ENCODE measurements at regions not wholly inside any gene's neighbourhood (a gene's known extent, or its start where the extent isn't known, plus 50 kb on each side); places are given as distances from the start of the nearest gene placed in this dataset.
"Not testable (repeated sequence)": the region's sequence is repeated elsewhere in the genome, so short reads cannot be mapped to it uniquely, and the experiment has no call there.

DNA sequence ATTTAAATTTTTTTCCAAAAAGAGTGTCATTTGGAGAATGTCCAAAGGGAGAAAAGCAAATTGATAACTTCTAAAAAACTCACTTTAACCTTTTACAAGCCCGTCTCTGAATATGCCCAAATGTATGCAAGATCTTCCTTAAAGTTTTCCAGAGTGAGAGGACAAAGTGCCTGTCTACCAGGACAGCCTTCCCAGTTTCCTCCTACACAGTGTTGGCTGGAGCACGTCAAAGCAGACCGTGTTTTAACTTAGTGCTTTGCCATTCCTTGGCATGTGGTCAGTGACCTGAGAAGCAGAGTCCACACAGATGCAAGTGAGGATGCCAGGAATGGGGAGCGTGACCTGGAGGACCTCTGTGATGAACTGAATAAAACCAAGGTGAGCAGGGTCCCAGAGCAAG is 245.7 kb downstream of the FAM43A start:
- DNase-seq: no peak

DNA sequence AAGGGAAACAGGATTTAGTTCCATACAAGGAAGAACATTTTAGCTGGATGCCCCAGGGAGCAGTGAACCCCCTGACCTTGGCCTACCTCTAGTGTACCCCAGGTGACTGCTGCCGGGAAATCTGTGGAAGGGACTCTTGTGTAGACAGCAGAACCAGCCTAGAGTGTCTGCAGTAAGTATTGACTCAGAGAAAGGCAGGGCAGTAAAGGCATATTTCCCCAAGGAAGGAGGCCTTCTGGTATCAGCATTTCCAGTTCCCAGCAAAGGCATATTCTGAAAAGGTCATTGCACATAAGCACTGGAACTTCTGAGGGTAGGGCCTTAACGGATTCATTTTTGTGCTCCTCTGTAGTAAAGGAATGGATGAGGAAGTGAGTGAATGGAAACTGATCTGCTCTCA is 246.2 kb downstream of the FAM43A start:
- no peak for DNase-seq

DNA sequence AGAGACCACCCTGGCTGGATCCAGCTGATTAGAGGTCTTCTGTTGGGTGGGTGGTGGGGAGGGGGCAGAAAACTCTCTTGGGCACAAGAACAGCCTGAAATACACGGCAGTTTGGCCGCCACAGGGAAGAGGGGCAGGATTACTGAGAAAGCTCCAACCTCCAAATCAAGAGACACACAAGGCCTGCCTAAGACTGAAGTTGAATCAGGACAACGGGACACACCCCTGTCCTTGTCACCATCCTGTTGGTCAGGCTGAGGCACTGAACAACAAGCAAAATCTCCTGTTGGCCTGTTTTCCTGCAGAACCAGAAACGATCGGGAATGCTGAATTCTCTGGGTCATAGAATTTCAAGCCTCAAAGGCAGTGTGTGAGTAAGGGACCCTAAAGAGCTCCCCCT is 247.8 kb downstream of the FAM43A start:
- no peak for DNase-seq

DNA sequence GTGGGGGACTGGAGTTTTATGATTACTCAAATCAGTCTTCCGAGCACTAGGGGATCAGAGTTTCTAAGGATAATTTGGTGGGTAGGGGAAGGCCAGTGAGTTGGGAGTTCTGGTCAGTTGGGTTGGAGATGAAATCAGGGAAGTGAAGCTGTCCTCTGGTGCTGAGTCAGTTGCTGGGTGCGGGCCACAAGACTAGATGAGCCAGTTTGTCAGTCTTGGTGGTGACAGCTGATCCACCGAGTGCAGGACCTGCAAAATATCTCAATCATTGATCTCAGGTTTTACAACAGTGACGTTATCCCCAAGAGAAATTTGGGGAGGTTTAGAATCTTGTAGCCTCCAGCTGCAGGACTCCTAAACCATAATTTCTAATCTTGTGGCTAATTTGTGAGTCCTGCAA is 249.4 kb downstream of the FAM43A start:
- peak; percentile 44 for DNase-seq

DNA sequence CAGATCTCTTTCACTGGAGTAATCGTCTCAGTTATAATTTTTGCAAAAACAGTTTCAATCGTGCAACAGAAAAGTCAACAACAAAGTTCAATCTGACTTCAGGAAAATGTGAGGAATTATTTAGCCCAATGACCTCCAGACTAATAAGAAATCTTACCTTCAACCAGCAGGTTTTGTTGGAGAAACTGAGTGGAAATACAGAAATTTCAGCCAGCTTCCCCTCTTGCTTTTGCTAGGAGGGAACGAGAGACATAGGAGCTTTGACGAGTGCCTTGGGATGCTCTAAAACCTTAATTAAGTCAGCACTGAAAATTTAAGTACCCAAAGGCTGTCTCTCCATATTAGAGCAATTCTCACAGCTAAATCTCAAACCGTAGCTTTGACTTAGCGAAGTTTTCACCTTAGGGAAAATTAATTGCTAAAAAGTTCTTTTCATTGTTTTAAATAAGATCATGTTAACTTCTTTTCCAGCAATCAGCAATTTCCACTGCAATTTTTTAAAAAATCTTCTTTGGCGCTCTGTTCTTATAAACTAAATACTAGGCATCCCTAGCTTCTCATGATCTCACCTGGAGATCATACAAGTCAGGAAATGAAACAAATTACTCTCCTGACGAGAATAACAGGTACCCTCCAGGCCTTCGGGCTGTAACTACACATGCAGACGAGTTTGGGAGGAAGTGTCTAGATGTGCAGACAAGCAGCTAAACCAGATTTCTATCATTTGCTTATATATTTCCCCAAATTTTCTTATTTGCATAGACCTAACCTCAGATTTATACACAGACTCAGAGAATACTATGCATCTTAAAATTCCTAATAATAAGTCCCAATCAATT is 250.2 kb downstream of the FAM43A start:
- peak; percentile 25 for DNase-seq

DNA sequence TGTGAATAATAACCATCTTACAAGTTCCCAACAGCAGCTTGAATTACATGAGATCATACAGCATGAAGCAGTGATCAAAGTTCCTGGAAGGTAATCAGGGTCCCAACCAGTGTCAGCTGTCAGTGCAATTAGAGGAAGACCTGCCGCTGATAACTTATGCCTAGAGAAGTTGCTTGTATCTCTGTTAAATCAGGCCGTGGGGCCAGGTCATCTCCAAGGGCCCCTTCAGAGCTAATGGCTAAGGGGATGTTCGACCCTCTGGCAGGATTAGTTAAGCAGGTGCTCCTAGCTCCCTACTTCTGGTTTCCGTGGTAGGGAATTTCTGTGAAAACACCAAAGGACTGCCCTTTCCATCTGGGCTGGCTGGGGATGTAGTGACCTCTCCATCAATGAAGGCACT is 251.0 kb downstream of the FAM43A start:
- DNase-seq: no peak

DNA sequence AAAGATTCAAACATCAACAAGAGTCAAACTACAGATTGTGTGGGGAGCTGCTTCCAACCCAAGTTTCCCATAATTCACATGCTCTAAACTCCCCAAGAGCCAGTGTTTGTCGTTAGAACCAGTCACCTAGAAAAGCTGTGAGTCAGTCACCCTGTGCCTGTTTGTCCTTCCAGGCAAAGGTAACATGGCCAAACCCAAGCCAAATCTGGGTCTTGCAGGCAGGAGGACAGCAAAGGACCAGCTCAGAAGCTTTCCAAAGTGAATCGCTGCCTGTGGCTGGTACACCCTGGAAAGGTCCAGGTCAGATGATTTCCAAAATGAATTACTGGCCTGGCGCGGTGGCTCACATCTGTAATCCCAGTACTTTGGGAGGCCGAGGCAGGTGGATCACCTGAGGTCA is 251.5 kb downstream of the FAM43A start:
- no peak for DNase-seq

DNA sequence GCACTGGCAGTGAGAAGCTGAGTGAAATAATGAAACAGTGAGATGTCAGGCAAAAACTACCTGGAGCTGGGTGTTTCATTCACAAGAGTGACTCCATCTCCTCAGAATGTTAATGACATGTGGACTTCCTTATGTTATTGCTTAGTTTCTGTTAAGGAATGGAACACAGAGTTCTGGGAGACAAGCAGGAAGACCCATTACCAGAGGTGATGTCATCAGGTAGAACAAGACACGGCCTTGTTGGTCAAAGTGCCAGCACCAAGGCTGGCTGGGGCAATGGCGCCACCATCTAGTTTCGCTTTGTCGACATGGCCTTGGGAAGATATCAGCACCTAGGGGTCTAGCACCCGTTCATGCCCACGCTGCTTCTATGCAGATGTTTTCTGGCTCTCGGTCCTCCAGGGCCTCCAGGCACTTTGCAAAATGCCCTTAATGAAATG is 252.2 kb downstream of the FAM43A start:
- DNase-seq: no peak

DNA sequence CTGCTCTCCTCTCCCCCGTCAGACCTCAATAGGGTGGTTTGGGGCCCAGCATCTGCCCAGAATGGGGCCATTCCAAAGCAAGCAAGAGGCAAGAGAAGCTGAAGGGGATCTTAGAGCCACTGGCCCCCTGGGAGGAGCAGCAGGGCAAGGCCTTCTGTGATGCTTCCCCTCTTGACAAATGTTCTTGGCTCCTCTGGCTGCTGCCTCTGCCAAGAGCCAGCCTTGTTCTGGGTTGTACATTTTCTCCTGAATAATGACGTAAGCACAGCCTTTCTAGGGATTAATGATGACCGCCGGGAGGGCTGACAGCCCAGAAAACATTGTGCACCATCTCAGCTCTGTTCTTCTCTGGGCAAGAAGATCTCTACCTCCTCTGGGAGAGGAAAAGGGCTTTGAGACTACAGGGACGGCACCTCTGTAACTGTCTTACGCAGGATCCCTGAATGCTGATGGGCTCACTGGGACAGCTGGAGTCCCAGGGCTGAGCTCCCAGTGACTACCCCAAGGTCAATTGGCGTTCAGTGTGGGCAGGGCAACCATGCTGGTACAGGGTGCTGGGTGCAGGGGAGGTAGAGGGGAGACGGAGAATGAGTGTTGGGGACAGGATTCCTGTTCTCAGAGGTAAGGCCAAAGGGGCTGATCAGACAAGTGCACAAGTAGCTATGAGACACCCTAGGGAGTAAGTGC is 253.3 kb downstream of the FAM43A start:
- DNase-seq: peak; percentile 67

DNA sequence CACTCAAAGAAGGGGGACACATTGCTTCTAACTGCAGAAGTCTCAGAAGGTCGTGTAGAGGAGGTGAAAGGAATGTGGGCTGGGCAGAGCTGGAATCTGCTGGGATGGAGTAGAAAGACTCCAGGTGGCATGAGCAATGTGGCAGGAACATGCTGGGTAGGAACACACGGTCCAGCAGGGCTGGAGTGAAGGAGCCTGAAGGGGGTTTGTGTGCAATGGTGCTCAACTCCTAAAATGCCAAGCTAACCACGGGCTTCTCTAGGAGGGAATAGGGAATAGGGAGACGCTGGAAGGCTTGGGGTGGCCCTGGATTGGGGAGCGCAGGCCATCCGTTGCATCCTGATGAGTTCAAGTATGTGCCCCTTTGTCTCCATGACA is 253.8 kb downstream of the FAM43A start:
- DNase-seq: no peak

DNA sequence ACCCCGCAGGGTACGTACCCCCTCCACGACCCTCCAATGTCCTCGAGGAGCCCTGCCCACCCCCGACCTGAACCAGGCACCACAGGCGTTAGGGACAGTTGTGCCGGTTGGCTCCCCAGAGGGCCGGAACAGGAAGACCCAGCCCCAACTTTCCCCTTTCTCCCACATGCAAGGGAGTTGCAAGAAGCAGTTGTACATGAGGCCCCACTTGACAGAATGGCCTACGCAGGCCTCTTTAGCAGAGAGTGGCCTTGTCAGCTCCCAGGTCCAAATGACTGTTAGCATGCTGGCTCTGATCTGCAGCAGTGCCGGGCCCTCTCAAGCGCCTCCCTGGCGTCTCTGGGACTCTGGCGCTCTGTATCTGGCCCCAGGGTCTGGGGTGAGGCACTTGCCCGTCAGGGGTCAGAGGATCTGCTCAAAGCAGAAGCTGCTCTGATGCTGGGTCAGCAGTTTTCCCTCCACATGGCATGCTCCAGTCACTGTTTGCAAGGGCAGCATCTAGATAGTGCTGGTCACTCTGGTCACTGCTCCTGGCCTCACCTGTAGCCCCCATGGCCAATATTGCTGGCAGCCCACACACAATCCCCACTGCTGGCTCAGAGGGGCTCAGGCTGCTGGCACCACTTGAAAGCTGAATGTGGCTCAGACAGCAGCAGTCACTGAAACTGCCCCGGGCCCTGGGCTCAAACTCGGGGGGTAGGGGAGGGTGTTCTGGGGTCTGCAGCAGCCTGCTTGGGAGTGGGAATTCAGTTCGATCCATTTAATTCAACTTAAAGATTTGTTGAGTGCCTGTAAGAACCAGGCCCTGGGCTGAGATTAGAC is 254.5 kb downstream of the FAM43A start:
- no peak for DNase-seq

DNA sequence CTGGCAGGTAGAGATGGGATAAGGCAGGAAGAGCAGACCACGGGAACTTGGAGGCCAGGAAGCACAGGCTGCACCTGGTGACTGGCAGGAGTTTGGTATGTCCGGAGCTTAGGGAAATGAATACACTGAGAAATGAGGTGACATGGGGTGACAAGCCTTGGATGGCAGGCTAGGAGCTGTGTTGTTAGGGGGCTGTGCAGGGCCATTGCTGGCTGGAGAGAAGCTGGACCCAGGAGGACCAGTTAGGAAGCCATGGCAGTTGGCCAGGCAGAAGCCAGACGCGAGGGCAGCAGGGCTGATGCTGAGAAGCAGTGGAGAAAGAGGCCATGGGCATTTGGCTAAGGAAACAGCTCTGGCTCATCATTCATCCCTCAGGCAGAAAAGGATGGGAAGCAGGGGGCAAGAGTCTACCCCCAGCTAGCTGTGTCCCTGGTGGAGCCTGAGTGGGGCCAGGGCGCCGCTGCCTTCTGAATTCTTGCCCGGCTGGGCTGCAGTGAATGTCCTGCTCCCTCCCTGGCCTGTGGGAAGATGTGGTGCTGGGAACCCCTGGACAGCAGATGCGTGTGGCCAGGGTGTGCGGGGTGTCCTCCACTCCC is 255.8 kb downstream of the FAM43A start:
- DNase-seq: no peak

DNA sequence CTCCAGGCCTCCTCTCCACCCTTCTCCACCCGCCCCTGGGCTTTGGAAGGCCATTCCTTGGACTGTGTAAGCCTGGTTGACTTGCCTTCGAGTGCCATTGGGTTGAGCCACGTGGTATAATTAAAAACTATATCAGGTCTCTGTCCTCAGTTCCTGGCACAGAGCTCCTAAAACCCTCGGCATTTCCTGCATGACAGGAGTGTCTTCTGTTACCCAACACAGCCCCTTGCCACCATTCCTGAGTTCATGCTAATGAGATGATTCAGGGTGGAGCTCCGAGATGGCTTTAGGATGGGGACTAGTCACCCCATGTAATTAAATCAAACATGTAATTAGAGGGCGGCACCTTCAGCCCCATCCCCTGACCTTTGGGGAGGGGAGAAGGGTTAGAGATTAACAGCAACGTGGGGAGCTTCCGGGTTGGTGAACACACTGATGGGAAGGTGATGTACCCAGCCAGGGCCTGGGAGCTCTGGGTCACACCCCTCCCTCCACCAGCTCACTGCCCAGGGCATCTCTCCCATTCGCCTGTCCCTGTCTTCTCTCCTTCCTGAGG is 256.4 kb downstream of the FAM43A start:
- no peak for DNase-seq

DNA sequence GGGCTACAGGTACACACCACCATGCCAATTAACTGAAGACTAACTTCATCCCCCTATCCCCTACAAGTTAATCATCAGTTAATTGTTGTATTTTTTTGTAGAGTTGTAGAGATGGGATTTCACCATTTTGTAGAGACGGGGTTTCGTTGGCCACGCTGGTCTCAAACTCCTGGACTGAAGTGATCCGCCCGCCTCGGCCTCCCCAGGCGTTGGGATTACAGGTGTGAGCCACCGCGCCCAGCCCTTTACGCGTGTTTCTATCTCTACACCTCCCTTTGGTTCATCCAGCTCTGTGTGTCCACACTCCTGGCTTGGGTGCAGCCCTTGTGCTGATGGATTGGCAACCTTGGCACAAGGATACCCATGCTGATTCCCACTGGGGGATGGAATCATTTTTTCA is 258.8 kb downstream of the FAM43A start:
- no peak for DNase-seq

DNA sequence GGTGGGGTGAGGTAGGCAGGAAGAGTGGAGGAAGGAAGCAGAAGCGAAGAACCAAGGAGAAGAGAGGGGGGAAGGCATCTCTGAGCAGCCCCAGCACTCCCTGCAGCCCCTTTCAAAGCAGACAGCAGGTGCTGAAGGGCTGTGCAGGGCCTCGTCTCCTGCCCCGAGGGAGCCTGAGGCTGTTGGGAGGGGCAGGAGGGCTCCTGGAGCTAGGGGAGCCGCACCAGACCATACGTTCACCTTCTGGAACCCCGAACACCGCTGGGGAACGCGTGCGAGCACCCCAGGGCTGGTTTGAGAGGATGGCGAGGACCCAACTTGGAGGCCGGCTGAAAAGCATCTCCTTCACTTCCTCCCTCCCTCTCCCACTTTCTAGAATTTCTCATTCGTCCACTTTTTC is 259.8 kb downstream of the FAM43A start:
- DNase-seq: no peak

DNA sequence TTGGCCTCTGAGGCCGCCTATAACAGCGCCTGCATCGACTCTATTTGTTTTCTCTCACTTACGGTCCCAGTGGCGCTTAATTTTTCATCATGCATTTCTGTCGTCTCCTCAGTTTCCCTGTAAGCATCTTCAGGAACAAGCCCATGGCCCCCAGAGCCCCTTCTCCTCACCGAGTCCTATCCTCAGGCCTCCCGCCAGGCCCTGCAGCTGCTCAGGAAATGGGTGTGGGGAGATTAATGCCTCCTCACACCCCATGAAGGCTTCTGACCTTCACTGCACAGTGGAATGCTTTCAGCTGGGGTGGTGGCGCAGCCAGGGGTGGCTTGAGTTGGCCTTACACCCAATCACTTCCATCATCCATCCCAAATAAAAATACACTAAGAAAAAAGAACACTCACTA is 260.4 kb downstream of the FAM43A start:
- no peak for DNase-seq

DNA sequence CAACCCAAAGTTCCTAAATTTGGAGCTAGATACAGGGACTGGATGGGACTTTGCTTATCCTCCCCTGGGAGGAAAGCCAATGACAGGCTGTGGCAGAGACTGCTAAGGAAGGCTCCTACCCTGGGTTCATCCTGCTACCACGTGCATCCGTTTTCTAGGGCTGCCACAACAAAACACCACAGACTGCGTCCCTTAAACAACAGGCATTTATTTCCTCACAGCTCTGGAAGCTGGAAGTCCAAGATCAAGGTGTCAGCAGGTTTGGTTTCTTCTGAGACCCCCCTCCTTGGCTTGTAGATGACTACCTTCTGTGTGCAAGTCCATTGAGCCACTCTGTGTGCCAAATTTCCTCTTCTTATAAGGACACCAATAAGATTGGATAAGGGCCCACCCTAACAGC is 263.9 kb downstream of the FAM43A start:
- peak; percentile 36 for DNase-seq

DNA sequence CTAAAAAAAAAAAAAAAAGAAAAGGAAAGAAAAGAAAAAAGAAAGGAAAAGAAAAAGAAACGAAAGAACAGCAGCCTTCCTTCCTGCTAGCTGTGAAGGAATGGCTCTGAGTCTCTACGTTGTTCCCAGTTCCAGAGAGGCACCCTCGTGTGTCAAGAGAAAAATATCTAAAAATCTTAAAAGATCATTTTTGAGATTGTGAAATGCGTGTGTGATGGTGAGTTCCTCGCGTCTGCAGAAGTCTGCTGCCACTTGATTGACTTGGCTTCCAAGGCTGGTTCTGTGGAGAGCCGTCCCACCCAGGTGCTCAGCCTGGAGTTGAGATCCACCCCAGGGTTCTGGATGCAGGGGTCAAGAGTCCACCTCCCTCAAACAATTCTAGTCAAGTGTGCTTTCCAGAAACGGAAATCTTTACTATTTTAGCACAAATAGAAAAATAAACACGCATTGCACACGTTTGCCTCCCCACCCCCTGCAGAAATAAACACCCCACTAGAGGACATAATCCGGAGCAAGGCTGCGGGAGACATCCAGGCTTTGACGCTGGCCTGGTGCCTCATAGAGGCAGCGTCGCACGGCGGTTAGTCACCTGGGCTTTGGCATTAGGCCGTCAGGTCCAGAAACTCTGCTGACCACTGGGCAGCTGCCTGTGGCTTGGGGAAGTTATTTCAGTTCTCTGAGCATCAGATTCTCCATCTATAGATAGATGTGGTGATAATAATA is 265.4 kb downstream of the FAM43A start:
- DNase-seq: peak; percentile 10

DNA sequence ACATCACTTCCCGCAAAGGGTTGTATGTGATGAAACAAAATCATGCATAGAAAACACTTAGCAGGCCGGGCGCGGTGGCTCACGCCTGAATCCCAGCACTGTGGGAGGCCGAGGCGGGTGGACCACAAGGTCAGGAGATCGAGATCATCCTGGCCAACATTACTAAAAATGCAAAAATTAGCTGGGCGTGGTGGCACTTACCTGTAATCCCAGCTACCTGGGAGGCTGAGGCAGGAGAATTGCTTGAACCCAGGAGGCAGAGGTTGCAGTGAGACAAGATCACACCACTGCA is 265.9 kb downstream of the FAM43A start:
- not testable (repeated sequence) for DNase-seq

DNA sequence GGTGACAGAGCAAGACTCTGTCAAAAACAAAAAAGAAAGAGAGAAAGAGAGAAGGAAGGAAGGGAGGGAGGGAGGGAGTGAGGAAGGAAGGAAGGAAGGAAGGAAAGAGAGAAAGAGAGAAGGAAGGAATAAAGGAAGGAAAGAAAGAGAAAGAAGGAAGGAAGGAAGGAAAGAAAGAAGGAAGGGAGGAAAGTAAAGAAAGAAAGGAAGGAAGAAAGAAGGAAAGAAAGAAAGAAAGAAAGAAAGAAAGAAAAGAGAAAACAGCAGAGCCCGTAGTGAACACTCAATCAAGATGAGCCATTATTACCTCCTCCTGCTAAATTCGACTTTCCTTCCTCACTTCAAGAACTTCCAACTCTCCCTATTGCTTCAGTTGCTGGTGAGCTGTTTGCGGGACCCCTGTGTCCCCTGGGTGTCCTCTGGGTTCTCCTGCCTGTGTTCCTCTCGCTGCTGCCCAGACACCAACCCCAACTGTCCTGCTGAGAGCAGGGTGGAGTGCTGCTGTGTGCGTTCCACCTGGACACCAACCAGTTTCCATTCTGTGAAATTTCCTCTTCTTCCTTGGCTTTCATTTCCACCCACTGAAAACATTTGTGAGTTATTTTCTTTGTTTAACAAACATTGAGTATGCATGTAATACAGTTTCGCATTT is 266.4 kb downstream of the FAM43A start:
- peak; percentile 67 for DNase-seq

DNA sequence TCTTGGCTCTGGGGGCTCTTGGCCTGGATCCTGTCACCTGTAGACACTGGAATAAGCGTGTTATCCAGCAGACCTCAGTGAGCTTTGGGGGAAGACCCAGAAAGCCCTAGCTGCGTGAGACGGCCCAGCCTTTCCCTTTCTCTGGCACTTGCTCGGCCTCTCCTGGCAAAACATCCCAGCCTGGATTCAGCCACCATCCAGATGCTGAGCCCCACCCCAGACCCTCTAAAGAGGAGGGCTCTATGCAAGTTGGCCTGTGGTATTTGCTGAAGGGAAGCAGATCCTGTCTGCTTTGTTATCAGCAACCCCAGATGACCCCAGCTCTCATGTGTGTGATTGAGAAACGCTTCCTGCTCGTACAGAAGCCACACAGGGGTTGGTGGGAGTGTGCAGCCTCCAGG is 267.2 kb downstream of the FAM43A start:
- DNase-seq: peak; percentile 71

DNA sequence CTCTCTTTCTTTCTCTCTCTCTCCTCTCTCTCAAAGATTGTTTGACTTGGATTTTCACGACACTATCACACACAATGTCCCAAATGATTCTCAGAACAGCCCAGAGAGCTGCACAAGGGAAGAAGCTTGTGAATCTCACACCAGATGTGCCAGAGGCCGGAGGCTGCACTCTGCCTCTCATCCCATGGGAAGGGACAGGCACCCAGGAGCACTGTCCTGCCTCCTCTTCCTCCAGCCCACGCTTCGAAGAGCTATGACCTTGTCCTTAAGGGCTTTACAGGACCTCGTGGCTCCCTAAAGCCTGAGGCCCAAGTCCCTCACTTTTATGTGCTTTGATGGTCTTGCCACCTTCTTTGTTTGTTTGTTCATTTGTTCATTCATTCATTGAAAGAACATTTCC is 267.6 kb downstream of the FAM43A start:
- DNase-seq: no peak

All from right forelimb (tissue), 1 donor.